Hematopoietic multipotent progenitor cell (in vitro differentiated cells): ENCODE measurements at regions not wholly inside any gene's neighbourhood (a gene's known extent, or its start where the extent isn't known, plus 50 kb on each side); places are given as distances from the start of the nearest gene placed in this dataset.

Experiments used
- DNase-seq, 3 donors: peaks; one replicate each; pipeline ENCODE4 v3.0.0-alpha.2; 2011 to 2015; ENCODE audit warnings: low read depth in 2 of 3, low spot score in 2 of 3

GRCh38 chr18:11324956-11325882, 175.8 kb upstream of the PIEZO2 start:
- peak in 1 of 3 donors; percentile 6 for DNase-seq

GRCh38 chr18:11324510-11324909, 175.1 kb upstream of the PIEZO2 start:
- DNase-seq, result no peak

- no peak for DNase-seq
These were observed 174.0 kb upstream of the PIEZO2 start for GRCh38 chr18:11323359-11323819.

DNA sequence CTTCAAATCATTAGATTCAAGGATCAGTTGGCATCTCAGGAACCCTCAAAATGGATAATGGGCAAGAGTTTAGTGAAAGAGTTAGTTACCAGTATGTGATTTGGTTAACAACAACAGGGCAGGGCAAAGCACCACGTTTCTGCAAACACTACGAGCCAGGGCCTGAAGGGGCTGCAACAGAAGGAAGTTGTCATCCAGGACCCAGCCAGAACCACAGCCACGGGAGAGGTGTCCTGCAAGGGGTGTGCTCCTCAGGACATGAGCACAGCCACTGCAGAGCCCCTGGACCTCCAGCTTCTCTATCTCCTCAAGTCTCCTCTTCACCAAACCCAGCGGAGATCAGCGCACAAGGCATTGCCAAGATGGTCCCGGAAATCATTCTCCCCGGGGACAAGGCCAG, 173.3 kb upstream of the PIEZO2 start:
- no peak for DNase-seq

- no peak for DNase-seq
These were observed 172.6 kb upstream of the PIEZO2 start for GRCh38 chr18:11322006-11322405.

GRCh38 chr18:11320986-11321385, 171.6 kb upstream of the PIEZO2 start:
- peak in 2 of 3 donors; percentile 25 to 53 for DNase-seq

- no peak for DNase-seq
These were observed 167.2 kb upstream of the PIEZO2 start for GRCh38 chr18:11316546-11316945.

GRCh38 chr18:11310476-11311086, 161.2 kb upstream of the PIEZO2 start:
- DNase-seq, result peak in 2 of 3 donors; percentile 37 to 65

DNA sequence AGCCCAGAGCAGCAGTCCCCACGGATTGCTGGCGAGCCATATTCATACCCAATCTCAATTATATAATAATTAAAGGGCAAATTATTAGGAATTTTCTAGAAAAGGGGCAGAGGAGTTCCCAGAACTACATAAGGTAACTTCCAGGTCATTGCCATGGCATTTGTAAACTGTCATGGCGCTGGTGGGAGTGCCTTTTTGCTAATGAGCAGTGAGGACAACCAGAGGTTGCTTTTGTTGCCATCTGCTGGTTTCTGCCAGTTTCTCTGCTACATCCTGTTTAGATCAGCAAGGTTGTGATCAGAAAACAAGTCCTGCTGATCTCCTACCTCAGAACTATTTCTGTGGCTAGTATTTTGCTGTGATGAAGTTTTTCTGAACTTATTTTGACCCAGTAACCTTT, 159.8 kb upstream of the PIEZO2 start:
- no peak for DNase-seq

DNA sequence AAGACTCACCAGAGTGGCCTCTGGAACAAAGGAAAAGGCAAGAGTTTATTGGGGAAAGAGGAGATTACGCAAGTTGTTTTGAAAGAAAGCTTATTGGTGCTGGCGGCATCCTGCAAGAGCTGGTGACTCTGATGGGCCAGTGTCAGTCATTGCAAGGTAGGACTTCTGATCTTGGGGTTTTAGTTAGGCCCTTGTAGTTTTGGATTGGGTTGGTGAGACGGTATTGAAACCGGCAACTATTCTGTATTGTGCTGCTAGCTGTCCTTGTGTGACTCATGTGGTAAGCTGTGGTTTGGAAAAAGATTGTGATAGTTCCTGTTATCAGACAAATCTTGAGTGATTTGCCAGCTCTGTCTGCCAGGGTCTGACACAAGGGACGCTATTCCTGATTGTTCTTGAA, 159.1 kb upstream of the PIEZO2 start:
- DNase-seq, result no peak

- no peak for DNase-seq
These were observed 158.3 kb upstream of the PIEZO2 start for GRCh38 chr18:11307716-11308115.

- DNase-seq, result no peak
These were observed 156.1 kb upstream of the PIEZO2 start for GRCh38 chr18:11305507-11305906.

DNA sequence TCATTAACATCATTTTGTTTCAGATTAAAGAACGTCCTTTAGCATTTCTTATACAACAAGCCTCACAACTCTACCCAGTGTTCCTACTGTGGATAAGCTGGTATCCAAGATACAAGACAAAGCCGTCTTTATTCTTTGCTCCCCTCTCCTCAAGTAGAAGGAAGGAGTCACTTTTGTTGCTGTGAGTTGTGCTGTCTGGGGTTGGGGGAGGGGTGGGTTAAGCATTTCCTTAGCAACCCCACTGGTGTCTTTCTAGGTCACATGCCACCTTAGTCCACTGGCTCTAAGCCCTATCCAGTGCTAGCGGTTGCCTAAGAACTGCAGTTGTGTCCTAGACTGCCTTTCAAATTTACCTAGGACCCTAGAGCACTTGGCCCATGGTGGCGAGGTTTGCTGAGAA, 155.6 kb upstream of the PIEZO2 start:
- no peak for DNase-seq

DNA sequence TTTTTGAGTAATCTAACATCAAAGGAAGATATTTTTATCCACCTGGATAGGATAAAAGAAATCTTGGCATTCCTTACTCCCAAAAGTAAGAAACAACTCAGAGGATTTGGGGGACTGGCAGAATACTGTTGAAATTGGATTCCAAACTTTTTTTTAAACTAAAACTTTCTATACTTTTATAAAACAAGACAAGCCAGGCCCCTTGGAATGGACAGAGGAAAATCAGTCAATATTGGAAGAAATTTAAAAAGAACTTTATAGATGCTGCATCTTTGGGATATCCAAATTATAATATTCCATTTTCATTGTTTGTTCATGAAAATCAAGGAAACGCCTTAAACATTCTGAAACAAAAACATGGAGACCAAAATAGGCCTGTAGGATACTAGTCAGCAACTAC, 147.6 kb upstream of the PIEZO2 start:
- no peak for DNase-seq

- DNase-seq, result no peak
These were observed 144.4 kb upstream of the PIEZO2 start for GRCh38 chr18:11293794-11294193.

- DNase-seq, result no peak
These were observed 141.4 kb upstream of the PIEZO2 start for GRCh38 chr18:11290786-11291185.

GRCh38 chr18:11289248-11289647, 139.9 kb upstream of the PIEZO2 start:
- DNase-seq, result no peak

DNA sequence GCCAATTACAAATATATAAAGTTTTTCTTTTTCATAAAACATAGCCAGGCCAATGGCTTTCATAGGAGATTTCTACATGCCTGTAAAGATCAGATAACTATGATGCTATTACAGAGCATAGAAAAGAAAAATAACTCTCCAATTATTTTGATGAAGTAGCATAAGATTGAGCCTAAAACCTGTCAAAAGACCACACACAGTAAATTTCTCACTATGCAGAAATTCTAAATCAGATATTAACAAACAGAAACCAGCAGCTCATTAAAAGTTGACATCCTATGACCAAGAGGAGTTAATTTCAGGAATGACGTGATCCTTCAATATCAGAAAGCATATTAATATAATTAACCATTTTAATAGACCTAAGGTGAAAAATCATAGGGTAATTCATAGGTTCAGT, 139.0 kb upstream of the PIEZO2 start:
- DNase-seq, result no peak

DNA sequence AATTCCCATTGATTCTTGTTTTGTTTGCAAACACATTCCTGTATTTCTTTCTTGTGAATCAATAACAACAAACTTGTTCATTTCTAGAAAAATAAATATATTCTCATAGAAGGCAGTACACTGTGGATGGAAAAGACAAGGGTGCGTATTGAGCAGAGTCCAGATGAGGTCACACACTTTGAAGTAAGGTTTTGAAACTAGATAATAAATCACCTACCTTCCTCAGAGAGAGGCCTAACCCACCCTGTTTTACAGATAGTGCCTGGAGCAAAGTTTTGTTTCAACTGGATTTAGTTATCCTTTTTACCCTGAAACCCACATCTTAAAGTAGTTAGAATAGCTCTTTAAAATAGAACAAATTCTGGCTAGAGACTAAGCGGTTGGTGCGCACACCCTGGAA, 137.1 kb upstream of the PIEZO2 start:
- no peak for DNase-seq

DNA sequence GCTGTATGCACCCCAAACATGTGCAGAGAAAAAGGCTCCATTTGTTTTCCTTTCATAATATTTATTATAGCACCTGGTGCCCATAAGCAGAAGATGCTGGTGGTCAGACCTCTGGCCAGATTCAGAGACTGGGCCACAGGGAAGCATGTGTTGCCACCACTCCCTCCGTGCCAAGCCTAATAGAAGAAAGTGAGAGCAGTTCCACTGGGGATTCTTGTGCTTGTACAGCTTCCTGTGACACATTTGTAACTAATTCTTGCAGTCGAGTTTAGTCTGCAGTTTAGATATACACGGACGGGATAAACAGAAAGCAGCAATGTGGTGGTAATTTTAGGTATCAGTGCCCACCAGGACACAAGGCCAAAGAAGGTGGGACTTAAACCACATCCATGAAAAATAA, 135.4 kb upstream of the PIEZO2 start:
- DNase-seq, result no peak

GRCh38 chr18:11284349-11284748, 135.0 kb upstream of the PIEZO2 start:
- no peak for DNase-seq
